ENCODE measurements at regions not wholly inside any gene's neighbourhood (a gene's known extent, or its start where the extent isn't known, plus 50 kb on each side); places are given as distances from the start of the nearest gene placed in this dataset.
A peak's percentile ranks its signal among the peaks of the same experiment; 100 is the strongest.

DNA sequence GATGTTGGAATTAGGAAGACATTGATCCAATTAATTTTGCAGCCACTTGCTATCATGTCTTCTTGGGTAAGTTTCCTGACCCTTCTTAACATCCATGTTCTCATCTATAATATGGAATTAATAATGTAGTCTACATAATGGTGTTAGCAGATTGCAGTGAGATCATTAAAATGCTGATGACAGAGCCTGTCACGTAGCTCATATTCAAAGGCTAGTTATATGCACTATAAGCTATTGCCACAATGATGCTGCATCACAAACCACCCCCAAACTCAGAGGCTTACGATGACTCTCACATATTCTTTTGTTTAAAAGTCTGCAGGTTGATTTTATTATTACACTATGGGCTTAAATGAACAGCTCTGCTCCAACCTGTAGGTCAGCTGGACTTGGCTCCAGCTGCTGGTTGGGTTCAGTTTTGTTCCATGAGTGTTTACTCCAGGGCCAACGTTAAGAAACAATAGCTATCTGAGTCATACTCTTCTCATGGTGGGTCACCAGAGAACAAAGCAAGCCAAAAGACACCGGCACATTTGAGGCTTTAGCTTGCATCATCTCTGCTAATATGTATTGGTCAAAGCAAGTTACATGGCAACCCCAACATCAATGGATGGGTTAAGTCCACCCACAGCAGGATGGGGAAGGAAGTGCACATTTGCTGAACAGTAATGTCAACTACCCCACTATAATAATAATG lies 250.0 kb upstream of the SLCO3A1 start:
- no peak for DNase-seq (ENCODE audit: low read depth in 4 of 4, low spot score in 3 of 4)

DNA sequence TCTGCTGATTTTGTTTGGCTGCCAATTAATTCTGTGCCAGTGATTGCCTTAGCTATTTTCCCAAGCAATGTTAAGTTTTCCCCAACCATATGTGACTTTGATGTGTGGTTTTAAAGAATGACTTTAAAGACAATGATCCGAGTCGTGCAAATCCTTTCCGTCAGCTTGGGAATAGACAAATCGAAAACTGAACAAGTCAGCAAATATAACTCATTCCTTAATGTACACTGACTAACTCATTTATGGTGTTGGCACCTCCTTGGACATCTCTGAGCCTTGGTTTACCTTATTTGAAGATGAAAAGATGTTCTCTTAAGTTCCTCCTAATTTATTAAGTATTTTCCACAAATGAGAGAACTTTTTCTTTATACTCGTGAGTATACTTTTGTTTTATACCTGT lies 249.4 kb upstream of the SLCO3A1 start:
- no peak for DNase-seq (ENCODE audit: low read depth in 4 of 4, low spot score in 3 of 4)

DNA sequence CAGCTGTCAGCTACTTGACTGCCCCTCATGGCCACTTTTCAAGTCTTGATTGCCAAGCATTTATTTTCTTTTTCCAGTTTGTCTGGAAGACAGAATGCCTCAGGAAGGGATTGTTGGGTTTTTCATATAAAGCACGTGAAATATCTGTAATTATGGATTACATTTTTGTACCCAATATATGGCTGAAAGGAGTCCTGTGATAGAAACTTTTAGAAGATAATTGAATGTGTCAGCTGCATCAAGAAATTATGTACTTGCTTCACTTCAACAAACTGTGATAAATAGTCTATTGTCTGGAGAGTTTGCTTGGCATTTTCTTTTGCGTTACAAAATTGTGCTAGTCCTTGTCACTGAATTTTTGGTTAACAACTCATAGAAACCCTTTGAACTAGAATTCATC lies 247.9 kb upstream of the SLCO3A1 start:
- no peak for DNase-seq (ENCODE audit: low read depth in 4 of 4, low spot score in 3 of 4)

DNA sequence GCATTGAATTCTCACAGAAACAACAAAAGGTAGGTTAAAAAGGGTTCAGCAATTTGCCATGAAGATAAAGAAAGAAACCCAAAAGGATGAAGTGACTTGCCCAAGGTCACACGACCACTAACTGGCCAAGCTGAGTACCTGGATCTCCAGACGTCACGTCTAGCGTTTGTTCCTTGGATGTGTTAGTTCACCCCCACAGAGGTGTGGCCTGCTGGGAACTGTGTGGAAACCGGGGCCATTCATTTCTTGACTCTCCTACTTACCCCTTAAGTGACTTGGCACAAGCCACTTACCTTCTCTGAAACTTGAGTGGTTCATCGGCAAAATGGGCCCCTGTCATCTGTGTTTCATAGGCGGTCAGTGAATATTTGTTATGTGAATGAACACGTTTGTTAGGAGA lies 244.3 kb upstream of the SLCO3A1 start:
- DNase-seq (ENCODE audit: low read depth in 4 of 4, low spot score in 3 of 4) = no peak

DNA sequence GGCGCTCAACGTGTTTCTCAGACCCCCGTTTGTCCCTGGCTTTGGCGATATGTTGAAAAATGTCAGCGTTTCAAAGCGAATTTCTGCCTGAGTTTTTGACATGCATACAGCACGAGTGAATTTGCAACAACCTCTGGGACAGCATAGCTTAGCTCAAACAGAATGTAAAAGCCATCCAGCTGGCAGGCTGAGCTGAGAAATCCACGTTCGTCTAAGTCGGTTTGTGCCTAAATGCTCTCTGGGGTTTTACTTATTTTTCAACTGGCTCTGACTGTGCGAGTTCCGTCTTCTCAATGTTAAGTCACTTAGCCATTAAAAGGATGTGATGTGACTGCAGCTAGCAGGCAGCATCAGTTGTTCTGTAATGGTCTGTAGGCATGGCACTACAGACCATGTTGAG lies 243.5 kb upstream of the SLCO3A1 start:
- DNase-seq (ENCODE audit: low read depth in 4 of 4, low spot score in 3 of 4) = no peak

DNA sequence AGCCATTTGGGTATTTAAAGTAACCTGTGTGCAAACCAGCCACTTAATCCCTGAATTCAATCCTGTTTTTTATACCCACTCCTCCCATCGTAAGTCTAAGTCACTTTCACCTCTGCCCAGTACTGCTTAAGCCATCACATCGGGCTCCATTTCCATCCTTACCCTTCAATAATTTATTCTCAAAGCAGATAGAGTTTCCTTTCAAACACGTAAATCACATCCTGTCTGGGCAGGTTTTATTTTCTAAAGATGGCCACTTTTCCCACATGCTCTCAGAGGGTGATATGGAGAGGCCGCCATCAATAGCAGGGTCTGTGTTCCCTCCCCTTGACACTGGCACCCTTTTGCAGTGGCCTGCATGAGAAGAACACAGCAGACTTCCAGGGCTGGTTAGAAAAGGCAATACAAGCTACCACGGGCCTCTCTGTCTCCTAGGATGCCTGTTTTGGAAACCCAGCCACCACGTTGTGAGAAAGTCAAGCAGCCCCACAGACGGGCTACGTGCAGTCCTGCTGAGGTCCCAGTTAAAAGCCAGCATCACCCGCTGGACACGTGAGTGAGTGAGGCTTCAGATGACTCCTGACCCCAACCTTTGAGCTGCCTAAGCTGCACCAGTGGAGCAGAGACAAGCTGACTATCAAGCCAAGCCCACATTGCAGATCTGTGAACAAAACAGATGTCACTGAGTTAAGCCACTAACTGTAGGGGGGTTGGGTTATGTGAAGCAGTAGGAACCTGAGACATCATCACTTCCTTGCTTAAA lies 241.8 kb upstream of the SLCO3A1 start:
- DNase-seq (ENCODE audit: low read depth in 4 of 4, low spot score in 3 of 4) = peak in 1 of 4 donors; percentile 14

DNA sequence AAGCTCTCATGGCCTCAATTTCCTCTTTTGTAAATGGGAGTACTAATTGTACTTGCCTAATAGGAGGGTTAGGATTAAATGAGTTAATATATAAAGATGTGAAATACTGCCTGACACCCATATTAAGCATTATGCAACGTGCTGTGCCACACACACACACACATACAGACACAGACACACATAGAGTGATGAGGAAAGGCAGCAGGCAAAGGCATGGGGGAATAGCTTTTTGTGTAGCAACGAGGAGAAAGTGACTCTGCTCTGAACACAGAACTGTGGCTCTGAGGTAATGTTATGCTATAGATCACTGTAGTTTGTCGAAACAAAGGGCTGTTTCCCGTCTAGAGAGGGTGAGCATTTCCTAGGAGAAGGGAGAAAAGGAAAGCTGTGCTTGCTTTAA lies 233.3 kb upstream of the SLCO3A1 start:
- DNase-seq (ENCODE audit: low read depth in 4 of 4, low spot score in 3 of 4) = no peak

DNA sequence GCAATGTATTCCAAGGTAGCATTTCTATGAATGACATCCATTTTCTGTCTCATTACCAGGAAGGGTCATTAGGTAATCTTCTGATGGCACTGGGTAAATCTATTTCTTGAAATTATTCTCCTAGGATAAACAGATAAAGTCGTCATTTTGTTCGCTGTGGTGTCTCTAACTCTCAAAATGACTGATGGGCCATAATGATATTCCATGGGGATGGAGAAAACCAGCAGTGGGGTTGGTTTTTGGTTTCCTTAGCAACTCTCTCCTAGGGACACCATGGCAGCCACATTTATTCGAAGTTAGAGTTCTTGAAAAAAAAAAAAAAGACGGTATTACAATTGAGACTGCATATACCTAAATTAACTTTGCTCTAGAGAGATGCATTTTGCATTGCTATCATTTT lies 231.3 kb upstream of the SLCO3A1 start:
- no peak for DNase-seq (ENCODE audit: low read depth in 4 of 4, low spot score in 3 of 4)

DNA sequence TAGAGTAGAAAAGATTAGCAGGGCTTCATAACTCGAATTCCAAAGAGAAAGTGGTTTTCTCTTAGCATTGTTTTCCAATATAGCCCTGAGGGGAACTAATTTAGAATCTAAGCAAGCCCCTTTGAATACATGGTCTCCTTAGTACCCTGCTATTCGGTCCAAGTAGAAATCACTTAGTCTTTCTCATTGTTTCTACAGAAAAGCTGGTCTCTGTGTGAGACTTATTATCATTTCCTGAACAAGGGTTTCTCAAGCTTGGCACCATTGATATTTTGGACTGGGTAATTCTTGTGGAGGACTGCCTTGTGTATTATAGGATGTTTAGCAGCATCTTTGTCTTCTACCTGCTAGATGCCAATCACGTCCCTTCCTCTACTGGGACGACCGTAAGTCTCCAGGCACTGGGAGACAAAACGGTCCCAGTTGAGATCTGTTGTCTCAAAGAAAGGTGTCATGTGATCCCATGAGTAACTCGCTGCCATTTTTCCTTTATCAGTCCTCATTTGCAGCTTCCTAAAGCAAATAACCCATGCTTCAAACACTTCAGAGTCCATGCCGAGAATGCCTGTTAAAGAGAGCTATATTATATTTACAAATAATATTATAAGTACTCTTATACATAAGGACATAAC lies 230.7 kb upstream of the SLCO3A1 start:
- DNase-seq (ENCODE audit: low read depth in 4 of 4, low spot score in 3 of 4) = no peak

DNA sequence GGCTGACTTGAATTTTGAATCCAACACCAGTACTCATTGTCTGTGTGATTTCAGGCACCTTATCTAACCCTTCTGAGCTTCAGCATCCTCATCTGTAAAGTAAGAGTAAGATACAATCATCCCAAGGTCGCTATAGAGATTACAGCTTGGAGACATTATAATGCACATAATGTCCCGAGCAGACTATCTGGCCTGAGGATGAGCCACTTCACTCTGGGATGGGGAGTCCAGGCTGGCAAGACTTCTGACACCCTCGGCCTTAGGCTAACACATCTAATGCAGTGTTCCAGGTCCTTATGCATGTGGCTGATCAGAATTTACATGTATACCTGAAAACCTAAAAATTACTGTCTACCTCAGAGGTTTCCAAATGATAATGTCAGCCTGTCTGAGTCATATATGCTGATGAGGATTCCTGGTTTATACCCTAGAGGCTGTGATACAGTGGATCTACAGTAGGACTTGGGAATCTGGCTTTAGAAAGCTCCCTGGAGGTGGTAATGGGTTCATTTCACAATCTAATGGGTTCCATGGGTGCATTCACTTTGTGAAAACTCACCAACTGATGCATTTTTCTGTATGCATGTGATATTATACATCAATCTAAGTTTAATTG lies 229.0 kb upstream of the SLCO3A1 start:
- no peak for DNase-seq (ENCODE audit: low read depth in 4 of 4, low spot score in 3 of 4)

DNA sequence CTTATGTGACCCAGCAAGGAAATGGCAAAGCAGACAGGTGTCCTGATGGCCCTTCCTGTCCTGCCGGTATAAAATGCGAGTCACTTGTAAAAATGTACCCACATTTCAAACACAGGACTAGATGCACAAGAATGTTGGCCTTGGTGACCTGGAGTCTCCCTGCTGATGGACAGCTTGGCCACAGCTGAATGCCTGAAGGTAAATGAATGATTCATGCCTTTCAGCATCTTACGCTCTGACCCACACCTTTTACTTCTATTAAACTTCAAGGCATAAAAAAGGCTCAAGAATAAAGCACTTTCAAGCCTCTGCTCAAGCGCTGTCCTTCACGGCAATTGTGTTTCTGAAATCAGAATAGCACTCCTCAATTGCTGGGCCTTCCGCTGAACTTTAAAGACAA lies 228.0 kb upstream of the SLCO3A1 start:
- DNase-seq (ENCODE audit: low read depth in 4 of 4, low spot score in 3 of 4) = no peak

DNA sequence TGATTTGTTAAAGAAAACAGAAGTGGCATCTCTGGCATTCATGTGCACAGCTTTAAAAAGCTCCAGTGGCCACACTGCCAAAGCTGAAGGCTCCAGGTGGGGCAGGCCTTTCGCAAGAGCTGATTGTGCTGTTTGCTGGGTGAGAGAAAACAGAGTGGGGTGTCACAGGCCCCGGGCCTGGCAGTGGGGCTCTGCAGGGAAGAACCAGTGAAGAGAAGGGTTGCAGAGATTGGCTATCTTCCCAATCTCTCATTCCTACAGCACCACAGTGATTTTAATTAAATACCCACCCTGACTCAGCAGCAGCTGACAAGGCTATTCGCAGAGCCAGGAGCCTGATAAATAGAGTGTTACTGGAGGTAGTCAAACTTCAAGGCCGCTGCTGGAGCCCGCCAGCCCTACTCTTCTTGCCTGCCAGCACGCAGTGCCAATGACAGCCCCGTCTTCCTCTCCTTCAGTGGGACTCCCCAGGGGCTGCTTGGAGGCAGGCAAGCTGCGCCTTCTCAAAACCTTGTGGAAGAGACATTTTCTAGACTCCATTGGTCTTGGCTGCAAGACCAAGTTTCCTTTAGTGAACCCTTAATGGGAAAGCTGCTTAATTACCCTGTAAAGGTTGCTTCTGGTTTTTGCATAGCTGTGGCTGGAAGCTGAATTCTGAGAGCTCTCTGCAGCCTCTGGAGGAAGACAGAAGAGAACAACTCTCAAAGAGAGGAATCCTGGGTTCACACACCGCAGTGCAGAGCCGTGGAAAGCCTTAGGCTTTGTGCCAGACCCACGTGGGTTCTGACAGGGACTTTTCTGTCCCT lies 225.8 kb upstream of the SLCO3A1 start:
- no peak for DNase-seq (ENCODE audit: low read depth in 4 of 4, low spot score in 3 of 4)

DNA sequence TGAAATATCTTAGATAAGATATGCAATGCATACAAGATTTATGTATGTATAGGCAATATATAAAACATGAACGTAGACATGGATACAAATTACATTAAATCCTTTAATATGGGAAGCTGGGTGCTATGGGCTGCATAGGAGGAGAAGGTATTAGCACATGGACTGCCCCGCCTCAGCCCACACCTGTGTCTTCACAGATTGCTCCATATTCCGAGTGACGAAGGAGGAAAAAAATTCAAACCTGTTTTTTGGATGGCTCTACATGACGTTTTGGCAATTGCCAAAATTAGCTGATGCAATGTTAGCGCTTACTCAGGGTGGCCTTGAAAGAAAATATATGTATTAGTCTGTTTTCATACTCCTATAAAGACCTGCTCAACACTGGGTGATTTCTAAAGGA lies 223.4 kb upstream of the SLCO3A1 start:
- DNase-seq (ENCODE audit: low read depth in 4 of 4, low spot score in 3 of 4) = no peak

DNA sequence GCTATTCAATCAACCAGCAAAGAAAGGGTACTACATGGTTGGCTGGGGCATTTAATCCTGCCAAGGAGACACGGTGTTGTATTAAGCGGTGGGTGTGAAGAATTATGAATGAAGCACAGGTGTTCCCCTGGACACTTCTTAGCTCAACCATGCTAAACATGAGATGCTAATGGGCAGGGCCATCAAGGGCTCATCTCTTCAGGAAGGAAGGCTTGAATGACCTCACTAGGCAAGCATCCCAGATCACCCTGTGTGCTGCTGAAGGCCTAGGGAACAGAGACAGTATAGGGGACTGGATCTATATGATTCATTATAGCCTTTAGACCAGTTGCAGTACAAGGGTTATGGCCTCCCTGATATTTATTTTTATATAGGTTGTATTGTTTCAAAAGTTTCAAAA lies 221.3 kb upstream of the SLCO3A1 start:
- DNase-seq (ENCODE audit: low read depth in 4 of 4, low spot score in 3 of 4) = no peak

DNA sequence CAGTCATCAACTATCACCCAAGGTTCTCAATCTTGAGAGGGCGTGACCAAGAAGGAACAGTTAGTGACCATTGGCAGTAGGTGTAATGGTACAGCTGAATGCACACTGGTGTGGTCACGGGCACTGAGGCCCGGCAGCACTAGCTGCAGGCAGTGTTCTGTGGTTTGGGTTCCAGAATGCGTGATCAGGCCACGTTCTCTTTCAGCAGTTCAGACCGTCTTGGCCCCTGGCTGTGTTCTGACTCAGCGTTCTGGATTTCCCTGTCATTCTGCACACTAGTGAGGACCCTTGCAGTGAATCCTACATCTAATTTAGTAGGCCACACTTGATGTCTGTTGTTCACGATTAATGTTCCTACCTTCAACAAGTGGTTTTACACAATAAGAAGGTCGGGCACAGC lies 220.5 kb upstream of the SLCO3A1 start:
- DNase-seq (ENCODE audit: low read depth in 4 of 4, low spot score in 3 of 4) = no peak

DNA sequence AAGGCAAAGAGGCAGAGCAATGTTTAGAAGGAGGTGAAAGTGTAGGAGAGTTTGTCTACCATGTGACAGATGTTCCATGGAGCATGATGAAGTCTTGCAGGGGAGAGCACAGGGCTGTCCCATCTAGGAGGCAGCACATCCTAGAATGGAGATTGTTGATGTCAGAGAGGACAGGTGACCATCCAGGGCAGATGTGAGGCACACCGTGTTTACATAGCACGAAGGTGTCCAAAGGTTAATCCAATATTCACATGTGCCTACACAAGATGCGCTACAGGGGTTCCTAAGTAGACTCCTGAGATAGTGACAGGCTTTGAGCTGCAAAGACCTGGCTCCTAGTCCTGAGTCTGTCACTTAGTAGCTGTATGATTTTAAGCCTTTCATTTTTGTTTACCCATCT lies 219.3 kb upstream of the SLCO3A1 start:
- DNase-seq (ENCODE audit: low read depth in 4 of 4, low spot score in 3 of 4) = no peak

DNA sequence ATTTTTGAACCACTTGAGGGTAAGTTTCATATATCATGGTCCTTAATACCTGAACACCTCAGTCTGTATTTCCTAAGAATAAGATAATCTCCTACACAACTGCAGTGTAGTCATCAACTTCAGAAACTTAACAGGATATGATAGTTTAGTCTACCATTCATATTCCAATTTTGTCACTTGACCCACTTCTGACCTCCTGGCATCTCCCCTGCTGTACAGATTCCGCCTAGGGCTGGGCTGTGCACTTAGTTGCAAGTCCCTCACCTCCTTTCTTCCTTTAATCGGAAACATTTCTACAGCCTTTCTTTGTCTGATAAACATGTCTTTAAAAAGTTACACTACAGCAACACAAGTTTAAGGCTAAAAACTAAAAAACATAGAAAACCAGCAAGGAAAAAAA lies 218.4 kb upstream of the SLCO3A1 start:
- DNase-seq (ENCODE audit: low read depth in 4 of 4, low spot score in 3 of 4) = no peak

DNA sequence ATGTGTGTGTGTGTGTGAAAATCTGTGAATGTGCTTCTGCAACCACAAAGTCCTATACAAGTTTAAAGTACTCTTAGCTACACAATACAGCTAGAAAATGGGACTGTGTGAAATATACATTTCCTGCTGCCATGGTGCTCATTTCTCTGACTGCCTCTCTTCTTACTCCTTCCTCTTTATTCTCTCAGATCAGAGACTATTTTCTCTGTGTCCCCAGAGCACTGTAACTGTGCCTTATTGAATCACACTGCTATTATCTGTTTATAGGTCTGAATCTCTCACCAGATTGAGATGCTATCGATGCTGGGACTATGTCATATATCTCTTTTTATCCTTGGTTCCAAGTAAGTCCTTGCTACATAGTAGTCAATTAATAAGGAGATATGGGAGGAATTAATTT lies 217.9 kb upstream of the SLCO3A1 start:
- no peak for DNase-seq (ENCODE audit: low read depth in 4 of 4, low spot score in 3 of 4)

DNA sequence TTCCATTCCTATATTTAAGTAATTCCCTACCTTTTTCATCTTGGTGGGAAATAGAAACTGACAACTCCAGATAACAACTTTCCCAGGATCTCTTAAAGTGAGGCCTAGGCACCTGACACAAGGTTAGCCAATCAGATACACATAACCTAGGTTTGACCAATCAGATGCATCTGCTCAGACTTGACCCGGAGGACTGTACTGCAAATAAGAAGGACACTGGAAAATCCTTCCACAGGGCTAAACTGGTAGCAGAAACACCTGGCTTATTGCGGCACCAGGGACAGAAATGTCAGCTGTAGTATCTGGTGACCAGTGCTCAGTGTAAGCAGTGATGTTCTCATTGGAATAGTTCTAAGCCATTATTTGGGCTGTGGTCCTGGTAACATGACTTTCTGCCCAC lies 204.5 kb upstream of the SLCO3A1 start:
- no peak for DNase-seq (ENCODE audit: low read depth in 4 of 4, low spot score in 3 of 4)

DNA sequence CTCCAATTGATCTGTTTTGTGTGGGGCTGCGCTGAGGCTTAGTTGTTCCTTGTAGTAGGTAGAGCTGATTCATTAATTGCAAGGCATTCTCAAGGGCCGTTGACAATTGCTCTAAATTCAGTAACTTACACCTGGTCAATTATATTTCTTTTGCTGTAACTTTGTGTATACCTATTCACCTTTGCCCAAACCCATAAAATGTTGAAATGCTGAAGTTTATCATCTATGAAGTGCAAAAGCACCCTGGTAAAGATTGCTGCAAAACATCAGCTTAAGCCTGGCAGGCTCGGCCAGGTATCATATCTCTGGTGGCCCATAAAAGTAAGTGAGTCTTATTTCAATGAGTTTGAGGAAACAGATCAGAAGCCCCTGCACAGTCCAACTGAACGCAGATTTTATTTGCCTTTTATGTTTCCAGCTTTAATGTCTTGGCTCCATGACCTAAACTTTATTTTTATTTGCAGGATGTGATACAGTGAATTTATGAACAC lies 203.6 kb upstream of the SLCO3A1 start:
- no peak for DNase-seq (ENCODE audit: low read depth in 4 of 4, low spot score in 3 of 4)

DNA sequence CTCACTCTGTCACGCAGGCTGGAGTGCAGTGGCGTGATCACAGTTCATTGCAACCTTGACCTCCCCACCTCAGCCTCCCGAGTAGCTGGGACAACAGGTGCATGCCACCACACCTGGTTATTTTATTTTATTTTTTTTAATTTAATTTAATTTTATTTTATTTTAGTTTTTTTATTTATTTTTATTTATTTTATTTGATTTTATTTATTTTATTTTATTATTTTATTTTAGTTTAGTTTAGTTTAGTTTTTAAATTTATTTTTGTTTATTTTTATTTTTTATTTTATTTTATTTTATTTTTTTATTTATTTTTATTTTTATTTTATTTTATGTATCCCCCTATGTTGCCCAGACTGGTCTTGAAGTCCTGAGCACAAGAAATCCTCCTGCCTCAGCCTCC lies 202.3 kb upstream of the SLCO3A1 start:
- DNase-seq (ENCODE audit: low read depth in 4 of 4, low spot score in 3 of 4) = no peak
